Natural killer cell (primary cell): ENCODE measurements at regions not wholly inside any gene's neighbourhood (a gene's known extent, or its start where the extent isn't known, plus 50 kb on each side); places are given as distances from the start of the nearest gene placed in this dataset.

Experiments used
- ATAC-seq, 3 donors: fragments of 150-1000 bp in 2 of 3; fragments of 200-7000 bp in 1 of 3; cut with Tn5 transposase; 1 replicate in 1 of 3; 2 replicates in 2 of 3; pipeline ENCODE4 v1.10.0; 2021; ENCODE audit warnings: mild to moderate bottlenecking in 2 of 3, moderate library complexity in 2 of 3
- DNase-seq, 2 donors: peaks; one replicate each; pipeline versions ENCODE4 v3.0.0 to v3.0.0-alpha.2; 2013 to 2021; ENCODE audit warnings: mixed read lengths in 1 of 2
- H3K27ac ChIP-seq: one replicate; pipeline ENCODE4 v1.5.1; 2013; ENCODE audit warnings: mild to moderate bottlenecking, low read length
- H3K27me3 ChIP-seq: one replicate; pipeline ENCODE4 v1.6.1; 2013; ENCODE audit warnings: low read length; ENCODE audit not compliant: control insufficient read depth, insufficient read depth
- H3K36me3 ChIP-seq: one replicate; pipeline ENCODE4 v1.6.1; 2013; ENCODE audit warnings: low read length; ENCODE audit not compliant: control insufficient read depth, insufficient read depth
- H3K4me1 ChIP-seq: one replicate; pipeline ENCODE4 v1.6.1; 2013; ENCODE audit warnings: low read length; ENCODE audit not compliant: control insufficient read depth, insufficient read depth
- H3K4me3 ChIP-seq: one replicate; pipeline ENCODE4 v1.5.1; 2013; ENCODE audit warnings: low read length
- H3K9me3 ChIP-seq: one replicate; pipeline ENCODE4 v1.6.1; 2013; ENCODE audit warnings: low read length; ENCODE audit not compliant: control insufficient read depth, insufficient read depth
- H3K27ac Mint-ChIP-seq, 2 donors: one replicate each; pipeline ENCODE4 v1.8.0; 2022; ENCODE audit warnings: mild to moderate bottlenecking in 2 of 2, mixed read lengths in 2 of 2, moderate library complexity in 1 of 2
- H3K27me3 Mint-ChIP-seq, 2 donors: one replicate each; pipeline ENCODE4 v1.8.0; 2022; ENCODE audit warnings: low read depth in 2 of 2, mixed read lengths in 2 of 2
- H3K36me3 Mint-ChIP-seq: one replicate; pipeline ENCODE4 v1.8.0; 2022; ENCODE audit warnings: mixed read lengths
- H3K4me1 Mint-ChIP-seq, 2 donors: one replicate each; pipeline ENCODE4 v1.8.0; 2022; ENCODE audit warnings: mixed read lengths in 2 of 2
- H3K4me3 Mint-ChIP-seq: one replicate; pipeline ENCODE4 v1.8.0; 2022; ENCODE audit warnings: mild to moderate bottlenecking, moderate library complexity, mixed read lengths
- H3K9me3 Mint-ChIP-seq, 2 donors: one replicate each; pipeline ENCODE4 v1.8.0; 2022; ENCODE audit warnings: mixed read lengths in 2 of 2
- CTCF ChIP-seq: fragments of 200-600 bp; IDR thresholded peaks from one replicate; pipeline ENCODE4 v1.8.0; 2022; ENCODE audit warnings: antibody characterized with exemption
- WGBS: methylation state at CpG from one replicate; pipeline ENCODE4 v1.1.7; 2013; ENCODE audit warnings: missing lambda C conversion rate; ENCODE audit not compliant: insufficient coverage; 5-methylcytosine and 5-hydroxymethylcytosine counted together
- intact Hi-C: fragments of 100-400 bp; cut with micrococcal nuclease; formaldehyde crosslinking; loops from one replicate; pipeline ENCODE4 v1.14.2; 2022

GRCh38 chr1:25163986-25164385 lies 68.3 kb downstream of the SYF2 start:
- H3K27ac Mint-ChIP-seq: no peak overlapping the region
- Histone ChIP-seq H3K27me3 (peaks cover 2% of the 10 kb centered on the region), H3K27ac (no peak overlapping the region), H3K9me3 (no peaks in the 10 kb centered on the region), H3K4me1 (no peaks in the 10 kb centered on the region), H3K4me3 (no peak overlapping the region), H3K36me3 (no peaks in the 10 kb centered on the region)
- peaks cover 13 to 31% of the 10 kb centered on the region in 2 donors for H3K27me3 Mint-ChIP-seq
- H3K4me1 Mint-ChIP-seq: no peaks in the 10 kb centered on the region
- H3K4me3 Mint-ChIP-seq: no peak overlapping the region
- no peak for TF ChIP-seq CTCF
- H3K36me3 Mint-ChIP-seq: no peaks in the 10 kb centered on the region
- ATAC-seq (no peak), DNase-seq (no peak)
- WGBS: 98% methylated on average over 2 of the region's 2 CpGs
- intact Hi-C loops: no loop called here
- no peaks in the 10 kb centered on the region for H3K9me3 Mint-ChIP-seq

- H3K27ac ChIP-seq: no peak overlapping the region
- no peak overlapping the region for H3K4me3 ChIP-seq
- intact Hi-C loops: no loop called here
- DNase-seq (no peak), ATAC-seq (no peak)
- Mint-ChIP-seq H3K4me3 (no peak overlapping the region), H3K27ac (no peak overlapping the region), H3K36me3 (no peaks in the 10 kb centered on the region), H3K9me3 (no peaks in the 10 kb centered on the region), H3K4me1 (no peaks in the 10 kb centered on the region), H3K27me3 (peaks cover 14 to 43% of the 10 kb centered on the region in 2 donors)
- no peaks in the 10 kb centered on the region for H3K4me1 ChIP-seq
- 56% methylated on average over 1 of the region's 2 CpGs for WGBS
- H3K27me3 ChIP-seq: peaks cover 3% of the 10 kb centered on the region
- H3K9me3 ChIP-seq: no peaks in the 10 kb centered on the region
- H3K36me3 ChIP-seq: no peaks in the 10 kb centered on the region
- no peak for TF ChIP-seq CTCF
Measured at GRCh38 chr1:25161981-25162380, 70.3 kb downstream of the SYF2 start.

DNA sequence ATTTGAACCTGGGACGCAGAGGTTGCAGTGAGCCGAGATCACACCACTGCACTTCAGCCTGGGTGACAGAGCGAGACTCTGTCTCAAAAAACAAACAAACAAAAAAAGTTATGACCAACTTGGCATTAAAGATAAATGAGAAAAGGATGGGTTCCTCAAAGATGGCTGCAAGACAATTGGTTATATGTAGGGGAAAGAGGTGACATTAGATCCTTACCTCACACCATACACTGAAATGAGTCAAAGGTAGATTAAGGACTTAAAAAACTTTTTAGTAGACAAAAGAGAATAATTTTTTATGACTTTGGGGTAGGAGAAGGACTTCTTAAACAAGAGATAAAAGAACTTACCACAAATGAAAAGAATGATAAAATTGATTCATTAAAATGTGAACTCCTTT lies 74.5 kb downstream of the SYF2 start:
- 93% methylated on average over 3 of the region's 3 CpGs for WGBS
- Mint-ChIP-seq H3K4me3 (no peak overlapping the region), H3K27ac (no peak overlapping the region), H3K9me3 (no peaks in the 10 kb centered on the region), H3K27me3 (peaks cover 14 to 47% of the 10 kb centered on the region in 2 donors), H3K4me1 (no peaks in the 10 kb centered on the region), H3K36me3 (no peaks in the 10 kb centered on the region)
- ATAC-seq: no peak
- no peak for TF ChIP-seq CTCF
- no peak overlapping the region for H3K27ac ChIP-seq
- no peaks in the 10 kb centered on the region for H3K36me3 ChIP-seq
- H3K4me1 ChIP-seq: no peaks in the 10 kb centered on the region
- no peak for DNase-seq
- intact Hi-C loops: no loop called here
- peaks cover 3% of the 10 kb centered on the region for H3K27me3 ChIP-seq
- H3K9me3 ChIP-seq: no peaks in the 10 kb centered on the region
- no peak overlapping the region for H3K4me3 ChIP-seq

- H3K27ac ChIP-seq: no peak overlapping the region
- H3K27me3 Mint-ChIP-seq: peaks cover 25 to 54% of the 10 kb centered on the region in 2 donors
- H3K27me3 ChIP-seq: peaks cover 5% of the 10 kb centered on the region
- peaks cover 8 to 10% of the 10 kb centered on the region in 2 donors for H3K4me1 Mint-ChIP-seq
- peaks cover 5% of the 10 kb centered on the region for H3K4me1 ChIP-seq
- intact Hi-C loops: no loop called here
- TF ChIP-seq CTCF: no peak
- 90% methylated on average over 1 of the region's 1 CpG for WGBS
- no peak for DNase-seq
- H3K9me3 ChIP-seq: no peaks in the 10 kb centered on the region
- no peaks in the 10 kb centered on the region for H3K9me3 Mint-ChIP-seq
- no peak overlapping the region for H3K4me3 ChIP-seq
- no peaks in the 10 kb centered on the region for H3K36me3 Mint-ChIP-seq
- H3K27ac Mint-ChIP-seq: no peak overlapping the region
- no peak overlapping the region for H3K4me3 Mint-ChIP-seq
- H3K36me3 ChIP-seq: no peaks in the 10 kb centered on the region
- ATAC-seq: no peak
Measured at GRCh38 chr1:25150985-25151495, 81.3 kb downstream of the SYF2 start.
